Cardiac muscle cell (in vitro differentiated cells and primary cell): ENCODE measurements at regions not wholly inside any gene's neighbourhood (a gene's known extent, or its start where the extent isn't known, plus 50 kb on each side); places are given as distances from the start of the nearest gene placed in this dataset.

Experiments used
- DNase-seq, 2 donors: peaks; one replicate each; pipeline versions ENCODE4 v3.0.0 to v3.0.0-alpha.2; 2010 to 2017; ENCODE audit warnings: low read depth in 1 of 2, low spot score in 1 of 2
- H3K27ac ChIP-seq: fragments of 200-600 bp; sonication (generic); 2 replicates; pipeline ENCODE4 v1.5.1; 2016
- H3K27me3 ChIP-seq: fragments of 200-600 bp; sonication (generic); 2 replicates; pipeline ENCODE4 v1.6.0; 2016; ENCODE audit warnings: control low read depth
- H3K36me3 ChIP-seq: fragments of 200-600 bp; sonication (generic); 2 replicates; pipeline ENCODE4 v1.5.1; 2016; ENCODE audit warnings: control low read depth
- H3K4me1 ChIP-seq: fragments of 200-600 bp; sonication (generic); 2 replicates; pipeline ENCODE4 v1.8.1; 2017; ENCODE audit warnings: low read depth, mild to moderate bottlenecking, mixed run types
- H3K4me3 ChIP-seq: fragments of 200-600 bp; sonication (generic); 2 replicates; pipeline ENCODE4 v1.5.1; 2016; ENCODE audit warnings: mild to moderate bottlenecking
- H3K9me3 ChIP-seq: fragments of 200-600 bp; sonication (generic); 2 replicates; pipeline ENCODE4 v1.5.1; 2017; ENCODE audit warnings: low read depth, mild to moderate bottlenecking, control low read depth
- TF ChIP-seq, protein P1 (sequence below): IDR thresholded peaks from 2 replicates; pipeline ENCODE4 v1.5.1; 2012; ENCODE audit warnings: low read depth, mild to moderate bottlenecking, low read length

DNA sequence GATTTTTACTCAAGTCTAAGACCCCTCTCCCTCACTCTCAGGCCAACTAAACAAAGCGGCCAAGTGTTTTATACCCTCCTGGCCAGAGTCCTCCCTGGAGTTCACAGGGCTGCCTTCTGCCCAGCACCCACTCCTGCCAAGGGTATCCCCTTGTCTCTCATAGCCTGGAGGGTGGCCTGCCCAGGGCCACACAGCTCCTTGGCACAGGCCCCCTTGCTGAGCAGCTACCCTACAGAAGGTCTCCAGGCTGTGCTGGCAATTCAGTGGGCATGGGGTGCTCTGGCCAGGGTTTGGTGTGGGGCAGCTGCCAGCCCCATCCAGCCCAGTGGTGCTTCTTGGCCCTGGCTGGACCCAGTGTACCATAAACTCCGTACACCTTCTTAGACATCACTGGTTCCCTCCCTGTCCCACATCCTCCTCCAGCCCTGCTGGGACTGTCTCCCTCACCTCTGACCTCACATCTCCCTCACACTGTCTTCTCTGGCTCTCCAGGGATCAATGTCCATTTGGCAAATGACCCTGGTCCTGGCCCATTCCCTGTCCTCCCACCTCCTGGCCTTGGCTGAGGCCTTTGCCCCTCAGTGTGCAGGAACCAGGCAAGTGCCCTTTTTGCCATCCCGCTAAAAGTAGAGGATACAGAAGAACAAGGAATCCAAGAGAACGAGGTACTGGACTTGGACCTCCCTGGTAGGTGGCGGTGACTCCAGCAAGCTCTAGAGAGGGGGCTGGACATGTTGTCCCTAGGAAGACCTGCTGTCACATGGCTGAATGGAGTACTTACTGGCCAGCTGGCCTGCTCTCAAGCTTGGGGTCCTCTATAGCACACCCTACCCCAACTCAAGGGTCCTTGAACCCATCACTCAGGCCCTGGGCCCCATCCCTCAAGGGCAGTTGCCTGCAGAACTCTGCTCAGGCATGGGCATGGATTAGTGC, 50.0 kb upstream of the TRPM1 start:
- no peak for DNase-seq
- no peaks in the 10 kb centered on the region for H3K4me1 ChIP-seq

DNA sequence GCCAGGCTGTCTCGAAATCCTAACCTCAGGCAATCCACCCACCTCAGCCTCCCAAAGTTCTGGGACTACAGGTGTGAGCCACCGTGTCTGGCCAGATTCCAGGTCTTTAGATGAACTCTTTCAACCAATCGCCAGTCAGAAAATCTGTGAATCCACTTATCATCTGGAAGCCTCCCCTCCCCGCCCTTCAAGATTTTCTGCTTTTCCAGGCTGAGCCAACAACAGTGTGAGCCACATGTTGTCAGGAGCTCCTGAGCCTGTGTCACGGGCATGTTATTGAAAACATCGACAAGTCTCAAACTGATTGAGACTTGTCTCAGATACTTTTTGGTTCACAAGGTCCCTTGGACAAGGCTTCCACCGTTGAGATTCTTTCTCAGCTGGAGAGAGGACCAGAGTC, 52.0 kb upstream of the TRPM1 start:
- TF ChIP-seq, protein P1, sequence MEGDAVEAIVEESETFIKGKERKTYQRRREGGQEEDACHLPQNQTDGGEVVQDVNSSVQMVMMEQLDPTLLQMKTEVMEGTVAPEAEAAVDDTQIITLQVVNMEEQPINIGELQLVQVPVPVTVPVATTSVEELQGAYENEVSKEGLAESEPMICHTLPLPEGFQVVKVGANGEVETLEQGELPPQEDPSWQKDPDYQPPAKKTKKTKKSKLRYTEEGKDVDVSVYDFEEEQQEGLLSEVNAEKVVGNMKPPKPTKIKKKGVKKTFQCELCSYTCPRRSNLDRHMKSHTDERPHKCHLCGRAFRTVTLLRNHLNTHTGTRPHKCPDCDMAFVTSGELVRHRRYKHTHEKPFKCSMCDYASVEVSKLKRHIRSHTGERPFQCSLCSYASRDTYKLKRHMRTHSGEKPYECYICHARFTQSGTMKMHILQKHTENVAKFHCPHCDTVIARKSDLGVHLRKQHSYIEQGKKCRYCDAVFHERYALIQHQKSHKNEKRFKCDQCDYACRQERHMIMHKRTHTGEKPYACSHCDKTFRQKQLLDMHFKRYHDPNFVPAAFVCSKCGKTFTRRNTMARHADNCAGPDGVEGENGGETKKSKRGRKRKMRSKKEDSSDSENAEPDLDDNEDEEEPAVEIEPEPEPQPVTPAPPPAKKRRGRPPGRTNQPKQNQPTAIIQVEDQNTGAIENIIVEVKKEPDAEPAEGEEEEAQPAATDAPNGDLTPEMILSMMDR = no peak
- Histone ChIP-seq H3K4me1 (no peaks in the 10 kb centered on the region), H3K9me3 (no peaks in the 10 kb centered on the region), H3K4me3 (no peak overlapping the region), H3K27me3 (no peaks in the 10 kb centered on the region), H3K36me3 (no peaks in the 10 kb centered on the region), H3K27ac (no peak overlapping the region)
- no peak for DNase-seq

More for the DNA sequence above, 50.0 kb upstream of the TRPM1 start:
- no peaks in the 10 kb centered on the region for H3K9me3 ChIP-seq
- no peak overlapping the region for H3K27ac ChIP-seq
- no peak overlapping the region for H3K4me3 ChIP-seq
- no peaks in the 10 kb centered on the region for H3K27me3 ChIP-seq
- TF ChIP-seq, protein P1 = no peak
- no peaks in the 10 kb centered on the region for H3K36me3 ChIP-seq

DNA sequence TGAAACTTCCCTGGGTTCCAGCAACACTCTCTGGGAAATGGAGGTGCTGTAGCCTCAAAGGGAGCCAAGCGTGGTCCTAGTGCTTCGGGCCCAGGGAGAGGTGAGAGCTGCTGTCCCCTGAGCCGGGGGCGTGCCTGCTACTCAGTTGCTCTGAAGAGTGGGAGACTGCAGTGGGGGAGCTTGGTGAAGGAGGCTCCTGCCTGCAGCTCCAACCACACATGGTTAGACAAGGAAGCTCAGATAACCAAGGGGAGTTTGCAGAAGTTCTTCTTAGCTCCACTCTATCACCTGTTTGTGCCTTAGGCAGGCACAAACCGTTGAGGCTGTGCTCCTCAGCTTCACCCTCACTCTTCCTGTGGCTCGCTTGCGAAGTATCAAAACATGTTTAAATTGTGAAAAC, 53.6 kb upstream of the TRPM1 start:
- no peak overlapping the region for H3K27ac ChIP-seq
- H3K27me3 ChIP-seq = no peaks in the 10 kb centered on the region
- TF ChIP-seq, protein P1 = no peak

DNA sequence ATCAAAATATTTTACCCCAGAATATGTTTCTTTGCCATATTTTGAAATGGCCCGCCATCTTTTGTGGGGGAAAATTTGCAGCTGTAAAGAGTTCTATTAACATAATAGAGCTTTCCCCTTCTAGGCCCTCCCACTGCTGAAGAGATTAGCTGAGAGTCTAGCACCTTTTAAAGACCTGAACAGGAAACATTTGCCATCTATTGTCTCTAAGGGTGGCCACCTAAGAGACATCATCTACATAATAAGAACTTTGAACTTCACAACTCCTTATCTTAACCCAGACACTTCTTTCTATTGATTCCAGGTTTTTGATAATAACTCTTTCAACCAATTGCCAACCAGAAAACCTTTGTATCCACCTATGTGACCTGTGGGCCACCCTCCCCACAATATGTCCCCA, 54.7 kb upstream of the TRPM1 start:
- Histone ChIP-seq H3K27ac (no peak overlapping the region), H3K9me3 (no peaks in the 10 kb centered on the region), H3K36me3 (no peaks in the 10 kb centered on the region), H3K27me3 (no peaks in the 10 kb centered on the region), H3K4me3 (no peak overlapping the region), H3K4me1 (no peaks in the 10 kb centered on the region)
- DNase-seq = no peak
- TF ChIP-seq, protein P1 = no peak

More for the DNA sequence above, 53.6 kb upstream of the TRPM1 start:
- Histone ChIP-seq H3K4me1 (no peaks in the 10 kb centered on the region), H3K4me3 (no peak overlapping the region), H3K36me3 (no peaks in the 10 kb centered on the region), H3K9me3 (no peaks in the 10 kb centered on the region)
- no peak for DNase-seq

DNA sequence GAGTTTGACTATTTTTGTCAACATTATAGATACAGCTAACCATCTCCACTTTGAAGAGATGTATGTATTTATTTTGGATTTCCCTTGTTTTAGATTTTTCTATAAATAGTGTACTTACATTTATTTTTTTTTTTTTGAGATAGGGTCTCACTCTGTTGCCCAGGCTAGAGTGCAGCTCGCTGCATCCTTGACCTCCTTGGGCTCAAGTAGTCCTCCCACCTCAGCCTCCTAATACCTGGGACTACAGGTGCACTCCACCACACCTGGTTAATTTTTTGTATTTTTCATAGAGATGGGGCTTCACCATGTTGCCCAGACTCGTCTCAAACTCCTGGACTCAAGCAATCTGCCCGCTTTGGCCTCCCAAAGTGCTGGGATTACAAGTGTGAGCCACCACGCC, 55.3 kb upstream of the TRPM1 start:
- Histone ChIP-seq H3K4me1 (no peaks in the 10 kb centered on the region), H3K9me3 (no peaks in the 10 kb centered on the region), H3K27me3 (no peaks in the 10 kb centered on the region), H3K4me3 (no peak overlapping the region), H3K36me3 (no peaks in the 10 kb centered on the region), H3K27ac (no peak overlapping the region)
- no peak for DNase-seq
- TF ChIP-seq, protein P1 = no peak
